Fibroblast of skin of right quadriceps (primary cell): ENCODE measurements at regions not wholly inside any gene's neighbourhood (a gene's known extent, or its start where the extent isn't known, plus 50 kb on each side); places are given as distances from the start of the nearest gene placed in this dataset.
A peak's percentile ranks its signal among the peaks of the same experiment; 100 is the strongest.

Experiments
- DNase-seq: peaks from one replicate; pipeline ENCODE4 v3.0.0-alpha.2; 2013

- DNase-seq: no peak
Observed at GRCh38 chr4:108520807-108521206, 99.6 kb upstream of the RPL34 start.

- DNase-seq: no peak
Observed at GRCh38 chr4:108519911-108520601, 100.3 kb upstream of the RPL34 start.

- no peak for DNase-seq
Observed at GRCh38 chr4:108519208-108519833, 101.1 kb upstream of the RPL34 start.

GRCh38 chr4:108512615-108513505 lies 107.5 kb upstream of the RPL34 start:
- peak; percentile 52 for DNase-seq

GRCh38 chr4:108511618-108512017 lies 108.8 kb upstream of the RPL34 start:
- DNase-seq: no peak

GRCh38 chr4:108502356-108502755 lies 118.0 kb upstream of the RPL34 start:
- DNase-seq: no peak

GRCh38 chr4:108498925-108499324 lies 121.5 kb upstream of the RPL34 start:
- DNase-seq: no peak

GRCh38 chr4:108493596-108493931 lies 126.8 kb upstream of the RPL34 start:
- DNase-seq: no peak

GRCh38 chr4:108492816-108493595 lies 127.4 kb upstream of the RPL34 start:
- DNase-seq: peak; percentile 21

GRCh38 chr4:108488865-108489264 lies 131.5 kb upstream of the RPL34 start:
- DNase-seq: no peak

GRCh38 chr4:108486046-108486445 lies 134.3 kb upstream of the RPL34 start:
- no peak for DNase-seq

GRCh38 chr4:108484187-108484586 lies 136.2 kb upstream of the RPL34 start:
- DNase-seq: no peak

GRCh38 chr4:108483650-108484049 lies 136.7 kb upstream of the RPL34 start:
- DNase-seq: no peak

GRCh38 chr4:108483079-108483478 lies 137.3 kb upstream of the RPL34 start:
- DNase-seq: peak; percentile 49

- DNase-seq: no peak
Observed at GRCh38 chr4:108480881-108481280, 139.5 kb upstream of the RPL34 start.

GRCh38 chr4:108477527-108478108 lies 142.8 kb upstream of the RPL34 start:
- no peak for DNase-seq

- no peak for DNase-seq
Observed at GRCh38 chr4:108473163-108473720, 147.1 kb upstream of the RPL34 start.

GRCh38 chr4:108466936-108467902 lies 153.2 kb upstream of the RPL34 start:
- DNase-seq: peak; percentile 42

- DNase-seq: peak; percentile 6
Observed at GRCh38 chr4:108465886-108466500, 154.4 kb upstream of the RPL34 start.

GRCh38 chr4:108458681-108459080 lies 161.7 kb upstream of the RPL34 start:
- no peak for DNase-seq

GRCh38 chr4:108454227-108454626 lies 166.1 kb upstream of the RPL34 start:
- no peak for DNase-seq
